ENCODE measurements at regions not wholly inside any gene's neighbourhood (a gene's known extent, or its start where the extent isn't known, plus 50 kb on each side); places are given as distances from the start of the nearest gene placed in this dataset.

GRCh38 chr6:74631564-74631963, 574.3 kb downstream of the COL12A1 start:
- WGBS, 2 donors, result 68 to 81% methylated on average over 2 of the region's 2 CpGs
- Histone ChIP-seq H3K36me3 (no peaks in the 10 kb centered on the region), H3K4me3 (no peak overlapping the region), H3K27me3 (no peaks in the 10 kb centered on the region), H3K27ac (no peak overlapping the region), H3K4me1 (no peaks in the 10 kb centered on the region), H3K9me3 (no peaks in the 10 kb centered on the region)
- TF ChIP-seq, protein P1, sequence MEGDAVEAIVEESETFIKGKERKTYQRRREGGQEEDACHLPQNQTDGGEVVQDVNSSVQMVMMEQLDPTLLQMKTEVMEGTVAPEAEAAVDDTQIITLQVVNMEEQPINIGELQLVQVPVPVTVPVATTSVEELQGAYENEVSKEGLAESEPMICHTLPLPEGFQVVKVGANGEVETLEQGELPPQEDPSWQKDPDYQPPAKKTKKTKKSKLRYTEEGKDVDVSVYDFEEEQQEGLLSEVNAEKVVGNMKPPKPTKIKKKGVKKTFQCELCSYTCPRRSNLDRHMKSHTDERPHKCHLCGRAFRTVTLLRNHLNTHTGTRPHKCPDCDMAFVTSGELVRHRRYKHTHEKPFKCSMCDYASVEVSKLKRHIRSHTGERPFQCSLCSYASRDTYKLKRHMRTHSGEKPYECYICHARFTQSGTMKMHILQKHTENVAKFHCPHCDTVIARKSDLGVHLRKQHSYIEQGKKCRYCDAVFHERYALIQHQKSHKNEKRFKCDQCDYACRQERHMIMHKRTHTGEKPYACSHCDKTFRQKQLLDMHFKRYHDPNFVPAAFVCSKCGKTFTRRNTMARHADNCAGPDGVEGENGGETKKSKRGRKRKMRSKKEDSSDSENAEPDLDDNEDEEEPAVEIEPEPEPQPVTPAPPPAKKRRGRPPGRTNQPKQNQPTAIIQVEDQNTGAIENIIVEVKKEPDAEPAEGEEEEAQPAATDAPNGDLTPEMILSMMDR (IDR thresholded peaks at IDR 0.05), result no peak
- no peak for TF ChIP-seq POLR2A (IDR thresholded peaks at IDR 0.05)
- DNase-seq, result no peak
- intact Hi-C loops (cut with DNase I), result no loop called here

DNA sequence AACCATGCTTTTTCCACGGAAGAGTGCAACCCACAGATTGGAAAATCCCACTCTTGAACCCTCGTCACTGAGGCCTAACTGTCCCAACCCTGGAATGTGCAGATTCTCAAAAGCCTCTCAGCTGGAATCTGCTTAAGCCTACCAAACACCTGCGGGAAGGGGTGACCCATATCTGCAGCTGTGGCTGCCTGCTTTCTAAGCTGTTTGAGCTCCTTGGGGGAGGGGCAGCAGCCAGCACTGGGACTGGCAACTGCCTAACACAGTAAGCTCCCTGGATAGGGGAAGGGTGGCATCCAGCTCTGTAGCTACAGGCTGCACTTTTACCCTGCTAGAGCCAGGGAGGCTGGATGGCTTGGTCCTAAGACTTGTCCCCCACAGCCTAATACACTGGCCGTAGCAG, 579.6 kb downstream of the COL12A1 start:
- intact Hi-C loops (cut with DNase I), result no loop called here
- Histone ChIP-seq H3K9me3 (peaks cover 0 to 10% (median 3%) of the 10 kb centered on the region in 3 donors), H3K4me3 (no peak overlapping the region), H3K36me3 (no peaks in the 10 kb centered on the region), H3K27ac (no peak overlapping the region), H3K27me3 (no peaks in the 10 kb centered on the region), H3K4me1 (no peaks in the 10 kb centered on the region)
- 39 to 83% methylated on average over 2 of the region's 4 CpGs for WGBS, 2 donors
- no peak for TF ChIP-seq POLR2A (IDR thresholded peaks at IDR 0.05)
- TF ChIP-seq, protein P1 (IDR thresholded peaks at IDR 0.05), result no peak
- no peak for DNase-seq

- 64 to 82% methylated on average over 2 of the region's 2 CpGs for WGBS, 2 donors
- TF ChIP-seq, protein P1 (IDR thresholded peaks at IDR 0.05), result no peak
- TF ChIP-seq POLR2A (IDR thresholded peaks at IDR 0.05), result no peak
- no peak overlapping the region for H3K4me3 ChIP-seq
- H3K27me3 ChIP-seq, result no peaks in the 10 kb centered on the region
- no peak overlapping the region for H3K27ac ChIP-seq
- H3K4me1 ChIP-seq, result no peaks in the 10 kb centered on the region
- H3K9me3 ChIP-seq, result peaks cover 0 to 10% (median 3%) of the 10 kb centered on the region in 3 donors
- intact Hi-C loops (cut with DNase I), result no loop called here
- H3K36me3 ChIP-seq, result no peaks in the 10 kb centered on the region
- DNase-seq, result no peak
Observed at GRCh38 chr6:74623027-74623426, 582.8 kb downstream of the COL12A1 start.

DNA sequence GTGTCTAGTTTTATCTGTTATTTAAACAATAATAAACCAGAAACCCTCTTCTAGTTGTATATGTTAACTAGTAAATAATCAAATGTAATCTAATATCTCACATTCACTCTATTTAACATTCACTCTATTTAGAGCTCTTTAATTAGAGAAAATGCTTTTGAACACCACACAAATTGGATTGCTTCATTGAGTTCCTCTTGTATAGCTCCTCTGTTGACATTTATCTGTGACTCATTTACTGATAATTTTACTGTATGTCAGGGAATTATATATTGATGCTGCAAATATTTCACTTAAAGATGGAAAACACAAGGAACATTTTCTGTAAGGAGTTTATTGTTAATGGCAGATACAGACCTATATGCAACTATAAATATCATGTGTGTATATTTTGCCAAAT, 594.6 kb downstream of the COL12A1 start:
- no peak overlapping the region for H3K4me3 ChIP-seq
- no peaks in the 10 kb centered on the region for H3K36me3 ChIP-seq
- peaks cover 0 to 5% (median 0%) of the 10 kb centered on the region in 3 donors for H3K4me1 ChIP-seq
- H3K9me3 ChIP-seq, result no peaks in the 10 kb centered on the region
- H3K27ac ChIP-seq, result no peak overlapping the region
- TF ChIP-seq POLR2A (IDR thresholded peaks at IDR 0.05), result no peak
- TF ChIP-seq, protein P1 (IDR thresholded peaks at IDR 0.05), result no peak
- DNase-seq, result no peak
- intact Hi-C loops (cut with DNase I), result no loop called here
- no peaks in the 10 kb centered on the region for H3K27me3 ChIP-seq

DNA sequence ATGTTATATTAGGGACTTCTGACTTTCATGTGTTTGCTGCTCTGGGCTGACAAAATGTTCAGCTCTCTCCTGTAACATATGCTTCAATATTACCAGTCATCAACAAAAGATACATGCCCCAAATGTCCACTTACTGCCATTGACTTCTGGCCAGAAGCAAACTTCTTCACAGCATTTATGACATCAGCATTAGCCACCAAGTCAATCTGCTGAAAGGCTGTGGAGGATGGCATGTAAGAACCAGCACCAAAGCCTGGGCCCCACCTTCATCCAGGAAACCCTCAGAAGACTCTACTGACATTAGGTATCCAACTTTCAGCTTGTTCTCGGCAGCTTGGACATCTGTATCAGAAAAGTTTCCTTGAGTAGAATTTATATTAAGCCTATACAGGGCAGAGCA, 595.5 kb downstream of the COL12A1 start:
- H3K4me3 ChIP-seq, result no peak overlapping the region
- peaks cover 0 to 10% (median 0%) of the 10 kb centered on the region in 3 donors for H3K4me1 ChIP-seq
- 82 to 100% methylated on average over 1 of the region's 1 CpG for WGBS, 2 donors
- no peaks in the 10 kb centered on the region for H3K9me3 ChIP-seq
- H3K27ac ChIP-seq, result no peak overlapping the region
- TF ChIP-seq, protein P1 (IDR thresholded peaks at IDR 0.05), result no peak
- TF ChIP-seq POLR2A (IDR thresholded peaks at IDR 0.05), result no peak
- no peaks in the 10 kb centered on the region for H3K36me3 ChIP-seq
- no peaks in the 10 kb centered on the region for H3K27me3 ChIP-seq
- intact Hi-C loops (cut with DNase I), result no loop called here
- no peak for DNase-seq
